Femur (tissue), 1 donor: ENCODE measurements at regions not wholly inside any gene's neighbourhood (a gene's known extent, or its start where the extent isn't known, plus 50 kb on each side); places are given as distances from the start of the nearest gene placed in this dataset.

Source experiments
- DNase-seq: peaks from one replicate; pipeline ENCODE4 v3.0.0-alpha.2; 2017

- DNase-seq = no peak
These were observed 274.1 kb upstream of the TENM3 start for GRCh38 chr4:181969151-181969550.

- DNase-seq = no peak
These were observed 272.8 kb upstream of the TENM3 start for GRCh38 chr4:181970366-181970765.

GRCh38 chr4:181971411-181971810 lies 271.8 kb upstream of the TENM3 start:
- DNase-seq = no peak

GRCh38 chr4:181971973-181972372 lies 271.2 kb upstream of the TENM3 start:
- no peak for DNase-seq

GRCh38 chr4:181976764-181977163 lies 266.4 kb upstream of the TENM3 start:
- no peak for DNase-seq

- DNase-seq = no peak
These were observed 260.8 kb upstream of the TENM3 start for GRCh38 chr4:181982437-181982836.

- no peak for DNase-seq
These were observed 260.3 kb upstream of the TENM3 start for GRCh38 chr4:181982856-181983255.

- no peak for DNase-seq
These were observed 255.8 kb upstream of the TENM3 start for GRCh38 chr4:181987392-181987791.

GRCh38 chr4:181989071-181989470 lies 254.1 kb upstream of the TENM3 start:
- DNase-seq = no peak

GRCh38 chr4:181991369-181992108 lies 251.7 kb upstream of the TENM3 start:
- DNase-seq = no peak

- DNase-seq = no peak
These were observed 244.6 kb upstream of the TENM3 start for GRCh38 chr4:181998398-181999295.

GRCh38 chr4:182000077-182000476 lies 243.1 kb upstream of the TENM3 start:
- no peak for DNase-seq

GRCh38 chr4:182010876-182011275 lies 232.3 kb upstream of the TENM3 start:
- no peak for DNase-seq

GRCh38 chr4:182014164-182014563 lies 229.0 kb upstream of the TENM3 start:
- no peak for DNase-seq

GRCh38 chr4:182015014-182015413 lies 228.2 kb upstream of the TENM3 start:
- DNase-seq = no peak

- DNase-seq = no peak
These were observed 227.3 kb upstream of the TENM3 start for GRCh38 chr4:182015893-182016292.

GRCh38 chr4:182017038-182017437 lies 226.2 kb upstream of the TENM3 start:
- no peak for DNase-seq

GRCh38 chr4:182018691-182019090 lies 224.5 kb upstream of the TENM3 start:
- DNase-seq = no peak

GRCh38 chr4:182019148-182019652 lies 224.0 kb upstream of the TENM3 start:
- DNase-seq = no peak

- DNase-seq = no peak
These were observed 220.3 kb upstream of the TENM3 start for GRCh38 chr4:182022909-182023308.

- DNase-seq = no peak
These were observed 219.7 kb upstream of the TENM3 start for GRCh38 chr4:182023469-182023868.

GRCh38 chr4:182042945-182043344 lies 200.3 kb upstream of the TENM3 start:
- no peak for DNase-seq

- DNase-seq = no peak
These were observed 194.3 kb upstream of the TENM3 start for GRCh38 chr4:182048871-182049270.

GRCh38 chr4:182056866-182057265 lies 186.3 kb upstream of the TENM3 start:
- DNase-seq = no peak
